ENCODE measurements at regions not wholly inside any gene's neighbourhood (a gene's known extent, or its start where the extent isn't known, plus 50 kb on each side); places are given as distances from the start of the nearest gene placed in this dataset.

DNA sequence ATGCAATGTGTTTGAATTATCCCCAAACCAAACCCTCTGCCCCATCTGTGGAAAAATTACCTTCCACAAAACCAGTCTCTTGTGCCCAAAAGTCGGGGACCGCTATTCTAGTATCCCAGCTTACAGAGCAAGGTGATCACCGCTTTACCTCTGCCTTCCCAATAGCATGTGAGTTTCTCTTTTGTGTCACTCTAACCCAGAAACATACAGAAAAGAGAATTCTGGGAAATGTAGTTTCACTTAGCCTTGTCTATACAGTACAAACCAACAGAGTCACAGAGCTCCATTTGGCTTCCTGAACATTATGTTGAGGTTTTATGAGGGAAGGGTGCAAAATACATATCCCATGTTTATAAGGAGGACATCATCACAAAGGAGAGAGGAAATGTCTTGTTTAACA lies 260.3 kb upstream of the MINDY3 start:
- Histone ChIP-seq H3K79me2 (no peaks in the 10 kb centered on the region), H3K36me3 (replicated peaks; ENCODE audit: insufficient read depth, low read depth) (no peaks in the 10 kb centered on the region), H3K4me3 (no peak overlapping the region), H3K4me2 (no peak overlapping the region), H3K9me3 (ENCODE audit: low read depth) (no peaks in the 10 kb centered on the region), H4K20me1 (ENCODE audit: insufficient read depth, poor library complexity, severe bottlenecking) (no peaks in the 10 kb centered on the region), H3K27ac (no peak overlapping the region), H3K4me1 (ENCODE audit: insufficient read depth) (no peaks in the 10 kb centered on the region), H3K27me3 (peaks cover 3% of the 10 kb centered on the region), H2AFZ (no peak overlapping the region), H3K9me2 (replicated peaks; ENCODE audit: insufficient read depth) (no peaks in the 10 kb centered on the region)
- DNase-seq (ENCODE audit: low spot score) = no peak
- TF ChIP-seq EZH2phosphoT487 (IDR thresholded peaks at IDR 0.05; ENCODE audit: low read depth, severe bottlenecking, unreplicated experiment) = no peak
- TF ChIP-seq, protein P1, sequence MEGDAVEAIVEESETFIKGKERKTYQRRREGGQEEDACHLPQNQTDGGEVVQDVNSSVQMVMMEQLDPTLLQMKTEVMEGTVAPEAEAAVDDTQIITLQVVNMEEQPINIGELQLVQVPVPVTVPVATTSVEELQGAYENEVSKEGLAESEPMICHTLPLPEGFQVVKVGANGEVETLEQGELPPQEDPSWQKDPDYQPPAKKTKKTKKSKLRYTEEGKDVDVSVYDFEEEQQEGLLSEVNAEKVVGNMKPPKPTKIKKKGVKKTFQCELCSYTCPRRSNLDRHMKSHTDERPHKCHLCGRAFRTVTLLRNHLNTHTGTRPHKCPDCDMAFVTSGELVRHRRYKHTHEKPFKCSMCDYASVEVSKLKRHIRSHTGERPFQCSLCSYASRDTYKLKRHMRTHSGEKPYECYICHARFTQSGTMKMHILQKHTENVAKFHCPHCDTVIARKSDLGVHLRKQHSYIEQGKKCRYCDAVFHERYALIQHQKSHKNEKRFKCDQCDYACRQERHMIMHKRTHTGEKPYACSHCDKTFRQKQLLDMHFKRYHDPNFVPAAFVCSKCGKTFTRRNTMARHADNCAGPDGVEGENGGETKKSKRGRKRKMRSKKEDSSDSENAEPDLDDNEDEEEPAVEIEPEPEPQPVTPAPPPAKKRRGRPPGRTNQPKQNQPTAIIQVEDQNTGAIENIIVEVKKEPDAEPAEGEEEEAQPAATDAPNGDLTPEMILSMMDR (IDR thresholded peaks at IDR 0.05; ENCODE audit: poor library complexity) = no peak
- TF ChIP-seq EZH2 (IDR thresholded peaks at IDR 0.05; ENCODE audit: borderline replicate concordance) = no peak
- 84% methylated on average over 3 of the region's 3 CpGs for WGBS (ENCODE audit: low lambda C conversion rate, missing lambda C conversion rate)

DNA sequence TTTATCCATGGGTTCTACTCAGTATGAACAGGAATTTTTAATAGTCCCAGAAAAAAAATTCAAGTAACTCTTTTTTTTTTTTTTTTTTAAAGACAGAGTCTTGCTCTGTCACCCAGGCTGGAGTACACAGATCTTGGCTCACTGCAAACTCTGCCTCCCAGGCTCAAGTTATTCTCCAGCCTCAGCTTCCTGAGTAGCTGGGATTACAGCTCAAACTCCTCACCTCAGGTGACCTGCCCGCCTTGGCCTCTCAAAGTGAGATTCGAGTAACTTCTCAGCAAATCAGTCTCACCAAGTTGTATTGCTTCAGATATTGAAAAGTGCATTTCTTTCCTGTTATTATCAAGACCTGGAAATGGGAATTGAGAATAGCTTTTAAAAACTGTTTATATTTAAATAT lies 281.2 kb upstream of the MINDY3 start:
- WGBS (ENCODE audit: low lambda C conversion rate, missing lambda C conversion rate) = 78% methylated on average over 2 of the region's 2 CpGs
- Histone ChIP-seq H3K9me2 (replicated peaks; ENCODE audit: insufficient read depth) (no peaks in the 10 kb centered on the region), H3K4me1 (ENCODE audit: insufficient read depth) (no peaks in the 10 kb centered on the region), H2AFZ (no peak overlapping the region), H3K4me2 (no peak overlapping the region), H3K79me2 (no peaks in the 10 kb centered on the region), H3K36me3 (replicated peaks; ENCODE audit: insufficient read depth, low read depth) (no peaks in the 10 kb centered on the region), H3K27me3 (no peaks in the 10 kb centered on the region), H4K20me1 (ENCODE audit: insufficient read depth, poor library complexity, severe bottlenecking) (no peaks in the 10 kb centered on the region), H3K27ac (no peak overlapping the region), H3K4me3 (no peak overlapping the region), H3K9me3 (ENCODE audit: low read depth) (no peaks in the 10 kb centered on the region)
- no peak for DNase-seq (ENCODE audit: low spot score)
- no peak for TF ChIP-seq EZH2 (IDR thresholded peaks at IDR 0.05; ENCODE audit: borderline replicate concordance)
- TF ChIP-seq, protein P1 (IDR thresholded peaks at IDR 0.05; ENCODE audit: poor library complexity) = no peak
- TF ChIP-seq EZH2phosphoT487 (IDR thresholded peaks at IDR 0.05; ENCODE audit: low read depth, severe bottlenecking, unreplicated experiment) = no peak

DNA sequence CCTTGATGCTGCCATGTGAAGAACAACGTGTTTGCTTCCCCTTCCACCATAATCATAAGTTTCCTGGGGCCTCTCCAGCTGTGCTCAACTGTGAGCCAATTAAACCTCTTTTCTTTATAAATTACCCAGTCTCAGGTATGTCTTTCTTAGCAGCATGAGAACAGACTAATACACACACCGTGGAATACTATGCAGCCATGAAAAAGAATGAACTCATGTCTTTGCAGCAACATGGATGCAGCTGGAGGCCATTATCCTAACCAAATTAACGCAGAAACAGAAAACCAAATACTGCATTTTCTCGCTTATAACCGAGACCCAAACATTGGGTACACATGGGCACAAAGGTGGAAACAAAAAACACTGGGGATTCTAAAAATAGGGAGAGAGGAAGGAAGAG lies 286.7 kb upstream of the MINDY3 start:
- TF ChIP-seq EZH2 (IDR thresholded peaks at IDR 0.05; ENCODE audit: borderline replicate concordance) (no peak), EZH2phosphoT487 (IDR thresholded peaks at IDR 0.05; ENCODE audit: low read depth, severe bottlenecking, unreplicated experiment) (no peak)
- TF ChIP-seq, protein P1 (IDR thresholded peaks at IDR 0.05; ENCODE audit: poor library complexity) = no peak
- H3K4me3 ChIP-seq = no peak overlapping the region
- H3K27me3 ChIP-seq = no peaks in the 10 kb centered on the region
- no peak overlapping the region for H3K4me2 ChIP-seq
- no peak overlapping the region for H3K27ac ChIP-seq
- no peak overlapping the region for H2AFZ ChIP-seq
- no peaks in the 10 kb centered on the region for H3K9me3 ChIP-seq (ENCODE audit: low read depth)
- H3K36me3 ChIP-seq (replicated peaks; ENCODE audit: insufficient read depth, low read depth) = no peaks in the 10 kb centered on the region
- 91% methylated on average over 5 of the region's 5 CpGs for WGBS (ENCODE audit: low lambda C conversion rate, missing lambda C conversion rate)
- no peaks in the 10 kb centered on the region for H3K79me2 ChIP-seq
- no peaks in the 10 kb centered on the region for H3K4me1 ChIP-seq (ENCODE audit: insufficient read depth)
- no peaks in the 10 kb centered on the region for H4K20me1 ChIP-seq (ENCODE audit: insufficient read depth, poor library complexity, severe bottlenecking)
- H3K9me2 ChIP-seq (replicated peaks; ENCODE audit: insufficient read depth) = no peaks in the 10 kb centered on the region
- DNase-seq (ENCODE audit: low spot score) = no peak

DNA sequence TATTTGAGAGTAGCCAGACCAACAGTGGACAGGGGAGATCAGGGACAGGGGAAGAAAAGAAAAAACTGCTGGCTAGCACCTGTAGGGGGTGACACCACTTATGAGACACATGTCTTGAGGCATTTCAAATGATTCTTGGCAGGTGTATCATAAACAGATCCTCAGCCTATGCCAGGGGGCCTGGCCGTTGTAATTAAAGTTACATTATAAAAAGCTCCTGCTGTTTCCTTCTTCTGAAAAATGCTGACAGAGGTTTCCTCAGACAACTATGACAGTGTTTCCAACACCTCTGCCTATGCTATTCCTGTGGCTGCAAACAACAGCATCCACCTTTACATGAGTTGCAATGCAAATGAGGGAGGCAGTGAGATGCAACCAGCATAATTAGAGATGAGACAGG lies 281.0 kb upstream of the PTER start:
- Histone ChIP-seq H3K4me3 (no peak overlapping the region), H3K79me2 (no peaks in the 10 kb centered on the region), H3K27me3 (no peaks in the 10 kb centered on the region), H3K9me3 (ENCODE audit: low read depth) (no peaks in the 10 kb centered on the region), H4K20me1 (ENCODE audit: insufficient read depth, poor library complexity, severe bottlenecking) (no peaks in the 10 kb centered on the region), H3K4me2 (no peak overlapping the region), H3K4me1 (ENCODE audit: insufficient read depth) (no peaks in the 10 kb centered on the region), H3K9me2 (replicated peaks; ENCODE audit: insufficient read depth) (no peaks in the 10 kb centered on the region), H2AFZ (no peak overlapping the region), H3K27ac (no peak overlapping the region), H3K36me3 (replicated peaks; ENCODE audit: insufficient read depth, low read depth) (no peaks in the 10 kb centered on the region)
- no peak for TF ChIP-seq EZH2phosphoT487 (IDR thresholded peaks at IDR 0.05; ENCODE audit: low read depth, severe bottlenecking, unreplicated experiment)
- TF ChIP-seq, protein P1 (IDR thresholded peaks at IDR 0.05; ENCODE audit: poor library complexity) = peak; percentile 5
- WGBS (ENCODE audit: low lambda C conversion rate, missing lambda C conversion rate) = 43% methylated on average over 1 of the region's 1 CpG
- DNase-seq (ENCODE audit: low spot score) = peak; percentile 8

Data from hepatocyte (in vitro differentiated cells).